ENCODE measurements at regions not wholly inside any gene's neighbourhood (a gene's known extent, or its start where the extent isn't known, plus 50 kb on each side); places are given as distances from the start of the nearest gene placed in this dataset.
A peak's percentile ranks its signal among the peaks of the same experiment; 100 is the strongest.

- ATAC-seq (ENCODE audit: insufficient read depth, low FRiP score) (no peak), DNase-seq (peak in 1 of 3 donors; percentile 21)
- Histone ChIP-seq H3K27me3 (ENCODE audit: control insufficient read depth in 3 of 3, insufficient read depth in 3 of 3, low read length in 2 of 3) (no peaks in the 10 kb centered on the region), H3K9me3 (ENCODE audit: control insufficient read depth in 4 of 4, insufficient read depth in 3 of 4, low read length in 3 of 4) (no peaks in the 10 kb centered on the region), H3K36me3 (ENCODE audit: control insufficient read depth in 4 of 4, insufficient read depth in 4 of 4, low read length in 4 of 4) (no peaks in the 10 kb centered on the region), H3K27ac (ENCODE audit: low read depth in 1 of 2, low read length in 1 of 2) (no peak overlapping the region), H3K9ac (ENCODE audit: insufficient read depth in 1 of 2, low read length in 2 of 2) (no peak overlapping the region), H3K4me3 (no peak overlapping the region), H3K4me1 (ENCODE audit: control insufficient read depth in 5 of 5, insufficient read depth in 5 of 5, low read length in 5 of 5) (peaks cover 0 to 9% (median 0%) of the 10 kb centered on the region in 5 donors)
- no peak for TF ChIP-seq CTCF (IDR thresholded peaks at IDR 0.05; ENCODE audit: control extremely low read depth, extremely low read depth)
- 51 to 71% methylated on average over 5 of the region's 5 CpGs for WGBS, 2 donors
These were observed 140.0 kb upstream of the RAD23B start for GRCh38 chr9:107142896-107143603.

GRCh38 chr9:107144475-107144874 lies 138.6 kb upstream of the RAD23B start:
- ATAC-seq (ENCODE audit: insufficient read depth, low FRiP score) (no peak), DNase-seq (no peak)
- peaks cover 0 to 9% (median 0%) of the 10 kb centered on the region in 5 donors for H3K4me1 ChIP-seq (ENCODE audit: control insufficient read depth in 5 of 5, insufficient read depth in 5 of 5, low read length in 5 of 5)
- H3K27me3 ChIP-seq (ENCODE audit: control insufficient read depth in 3 of 3, insufficient read depth in 3 of 3, low read length in 2 of 3) = no peaks in the 10 kb centered on the region
- no peaks in the 10 kb centered on the region for H3K36me3 ChIP-seq (ENCODE audit: control insufficient read depth in 4 of 4, insufficient read depth in 4 of 4, low read length in 4 of 4)
- H3K9ac ChIP-seq (ENCODE audit: insufficient read depth in 1 of 2, low read length in 2 of 2) = no peak overlapping the region
- TF ChIP-seq CTCF (IDR thresholded peaks at IDR 0.05; ENCODE audit: control extremely low read depth, extremely low read depth) = no peak
- no peak overlapping the region for H3K4me3 ChIP-seq
- H3K27ac ChIP-seq (ENCODE audit: low read depth in 1 of 2, low read length in 1 of 2) = no peak overlapping the region
- 57 to 85% methylated on average over 1 of the region's 1 CpG for WGBS, 2 donors
- H3K9me3 ChIP-seq (ENCODE audit: control insufficient read depth in 4 of 4, insufficient read depth in 3 of 4, low read length in 3 of 4) = no peaks in the 10 kb centered on the region

- H3K4me3 ChIP-seq = no peak overlapping the region
- peaks cover 0 to 4% (median 0%) of the 10 kb centered on the region in 4 donors for H3K9me3 ChIP-seq (ENCODE audit: control insufficient read depth in 4 of 4, insufficient read depth in 3 of 4, low read length in 3 of 4)
- ATAC-seq (ENCODE audit: insufficient read depth, low FRiP score) (no peak), DNase-seq (no peak)
- H3K27me3 ChIP-seq (ENCODE audit: control insufficient read depth in 3 of 3, insufficient read depth in 3 of 3, low read length in 2 of 3) = no peaks in the 10 kb centered on the region
- TF ChIP-seq CTCF (IDR thresholded peaks at IDR 0.05; ENCODE audit: control extremely low read depth, extremely low read depth) = no peak
- H3K27ac ChIP-seq (ENCODE audit: low read depth in 1 of 2, low read length in 1 of 2) = no peak overlapping the region
- H3K36me3 ChIP-seq (ENCODE audit: control insufficient read depth in 4 of 4, insufficient read depth in 4 of 4, low read length in 4 of 4) = no peaks in the 10 kb centered on the region
- WGBS, 2 donors = 77 to 82% methylated on average over 2 of the region's 2 CpGs
- peaks cover 0 to 7% (median 0%) of the 10 kb centered on the region in 5 donors for H3K4me1 ChIP-seq (ENCODE audit: control insufficient read depth in 5 of 5, insufficient read depth in 5 of 5, low read length in 5 of 5)
- H3K9ac ChIP-seq (ENCODE audit: insufficient read depth in 1 of 2, low read length in 2 of 2) = no peak overlapping the region
These were observed 135.9 kb upstream of the RAD23B start for GRCh38 chr9:107147134-107147533.

- DNase-seq (no peak), ATAC-seq (ENCODE audit: insufficient read depth, low FRiP score) (no peak)
- Histone ChIP-seq H3K27me3 (ENCODE audit: control insufficient read depth in 3 of 3, insufficient read depth in 3 of 3, low read length in 2 of 3) (no peaks in the 10 kb centered on the region), H3K9ac (ENCODE audit: insufficient read depth in 1 of 2, low read length in 2 of 2) (no peak overlapping the region), H3K27ac (ENCODE audit: low read depth in 1 of 2, low read length in 1 of 2) (no peak overlapping the region), H3K4me1 (ENCODE audit: control insufficient read depth in 5 of 5, insufficient read depth in 5 of 5, low read length in 5 of 5) (no peaks in the 10 kb centered on the region), H3K4me3 (no peak overlapping the region), H3K9me3 (ENCODE audit: control insufficient read depth in 4 of 4, insufficient read depth in 3 of 4, low read length in 3 of 4) (peaks cover 0 to 4% (median 0%) of the 10 kb centered on the region in 4 donors), H3K36me3 (ENCODE audit: control insufficient read depth in 4 of 4, insufficient read depth in 4 of 4, low read length in 4 of 4) (no peaks in the 10 kb centered on the region)
- TF ChIP-seq CTCF (IDR thresholded peaks at IDR 0.05; ENCODE audit: control extremely low read depth, extremely low read depth) = no peak
- WGBS, 2 donors = 89% methylated on average over 2 of the region's 2 CpGs
These were observed 134.9 kb upstream of the RAD23B start for GRCh38 chr9:107148216-107148615.

All from lung (tissue), 11 donors.